Stomach (tissue), 4 donors: ENCODE measurements at regions not wholly inside any gene's neighbourhood (a gene's known extent, or its start where the extent isn't known, plus 50 kb on each side); places are given as distances from the start of the nearest gene placed in this dataset.

Source experiments
- CTCF ChIP-seq, 7 experiments: fragments of 450-650 bp in 4 of 7; fragments of 200-600 bp in 3 of 7; sonication (generic) in 3 of 7; IDR thresholded peaks; one replicate each; pipeline ENCODE4 v1.5.1; 2016 to 2019; ENCODE audit warnings: antibody characterized with exemption in 7 of 7, control low read depth in 2 of 7, mild to moderate bottlenecking in 1 of 7
- EP300 ChIP-seq: sonication (generic); formaldehyde crosslinking; IDR thresholded peaks from one replicate; pipeline ENCODE4 v1.6.1; 2017; ENCODE audit warnings: antibody characterized with exemption
- POLR2A ChIP-seq, 4 donors: fragments of 450-650 bp; IDR thresholded peaks; one replicate each; pipeline ENCODE4 v1.6.1; 2016; ENCODE audit warnings: antibody characterized with exemption in 4 of 4, control low read depth in 2 of 4, mild to moderate bottlenecking in 1 of 4, moderate library complexity in 1 of 4
- POLR2AphosphoS5 ChIP-seq, 3 donors: sonication (generic); formaldehyde crosslinking; IDR thresholded peaks; one replicate each; pipeline ENCODE4 v1.6.1; 2016; ENCODE audit warnings: antibody characterized with exemption in 3 of 3

DNA sequence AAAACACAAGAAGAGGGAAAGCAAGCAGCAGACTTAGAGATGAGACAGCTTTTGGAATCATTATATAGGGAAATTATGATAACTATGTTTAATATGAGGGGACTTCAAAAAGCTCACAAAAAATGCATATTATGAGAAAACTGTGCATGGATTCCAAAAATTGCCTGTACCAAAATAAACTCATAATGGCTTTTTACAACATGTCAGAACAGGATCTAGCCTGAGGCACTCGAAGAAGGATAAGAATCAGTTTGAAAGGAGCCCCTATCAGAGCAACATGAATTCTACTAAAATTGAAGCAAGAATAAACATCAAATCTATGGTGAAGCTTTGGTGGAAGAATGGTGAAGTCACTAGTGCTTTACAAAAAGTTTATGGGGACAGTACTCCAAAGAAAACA, 187.4 kb downstream of the RDH14 start:
- TF ChIP-seq CTCF (IDR thresholded peaks at IDR 0.05) (no peak), POLR2AphosphoS5 (IDR thresholded peaks at IDR 0.05) (no peak), EP300 (no peak), POLR2A (IDR thresholded peaks at IDR 0.05) (no peak)
